ENCODE measurements at regions not wholly inside any gene's neighbourhood (a gene's known extent, or its start where the extent isn't known, plus 50 kb on each side); places are given as distances from the start of the nearest gene placed in this dataset.

GRCh38 chr6:169940481-169941271 lies 189.3 kb downstream of the ERMARD start:
- H3K27me3 ChIP-seq: no peaks in the 10 kb centered on the region
- no peak overlapping the region for H3K4me3 ChIP-seq
- peak; percentile 52 for DNase-seq (ENCODE audit: low spot score)
- H3K36me3 ChIP-seq: no peaks in the 10 kb centered on the region
- H3K4me1 ChIP-seq: no peaks in the 10 kb centered on the region
- no peak overlapping the region for H3K27ac ChIP-seq
- TF ChIP-seq, protein P1, sequence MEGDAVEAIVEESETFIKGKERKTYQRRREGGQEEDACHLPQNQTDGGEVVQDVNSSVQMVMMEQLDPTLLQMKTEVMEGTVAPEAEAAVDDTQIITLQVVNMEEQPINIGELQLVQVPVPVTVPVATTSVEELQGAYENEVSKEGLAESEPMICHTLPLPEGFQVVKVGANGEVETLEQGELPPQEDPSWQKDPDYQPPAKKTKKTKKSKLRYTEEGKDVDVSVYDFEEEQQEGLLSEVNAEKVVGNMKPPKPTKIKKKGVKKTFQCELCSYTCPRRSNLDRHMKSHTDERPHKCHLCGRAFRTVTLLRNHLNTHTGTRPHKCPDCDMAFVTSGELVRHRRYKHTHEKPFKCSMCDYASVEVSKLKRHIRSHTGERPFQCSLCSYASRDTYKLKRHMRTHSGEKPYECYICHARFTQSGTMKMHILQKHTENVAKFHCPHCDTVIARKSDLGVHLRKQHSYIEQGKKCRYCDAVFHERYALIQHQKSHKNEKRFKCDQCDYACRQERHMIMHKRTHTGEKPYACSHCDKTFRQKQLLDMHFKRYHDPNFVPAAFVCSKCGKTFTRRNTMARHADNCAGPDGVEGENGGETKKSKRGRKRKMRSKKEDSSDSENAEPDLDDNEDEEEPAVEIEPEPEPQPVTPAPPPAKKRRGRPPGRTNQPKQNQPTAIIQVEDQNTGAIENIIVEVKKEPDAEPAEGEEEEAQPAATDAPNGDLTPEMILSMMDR (IDR thresholded peaks at IDR 0.05): no peak
- peaks cover 0 to 14% of the 10 kb centered on the region in 2 donors for H3K9me3 ChIP-seq

GRCh38 chr6:169939554-169940164 lies 188.2 kb downstream of the ERMARD start:
- no peaks in the 10 kb centered on the region for H3K27me3 ChIP-seq
- H3K9me3 ChIP-seq: peaks cover 0 to 14% of the 10 kb centered on the region in 2 donors
- no peak overlapping the region for H3K27ac ChIP-seq
- H3K36me3 ChIP-seq: no peaks in the 10 kb centered on the region
- H3K4me1 ChIP-seq: no peaks in the 10 kb centered on the region
- no peak overlapping the region for H3K4me3 ChIP-seq
- TF ChIP-seq, protein P1 (IDR thresholded peaks at IDR 0.05): no peak
- DNase-seq (ENCODE audit: low spot score): peak; percentile 43

DNA sequence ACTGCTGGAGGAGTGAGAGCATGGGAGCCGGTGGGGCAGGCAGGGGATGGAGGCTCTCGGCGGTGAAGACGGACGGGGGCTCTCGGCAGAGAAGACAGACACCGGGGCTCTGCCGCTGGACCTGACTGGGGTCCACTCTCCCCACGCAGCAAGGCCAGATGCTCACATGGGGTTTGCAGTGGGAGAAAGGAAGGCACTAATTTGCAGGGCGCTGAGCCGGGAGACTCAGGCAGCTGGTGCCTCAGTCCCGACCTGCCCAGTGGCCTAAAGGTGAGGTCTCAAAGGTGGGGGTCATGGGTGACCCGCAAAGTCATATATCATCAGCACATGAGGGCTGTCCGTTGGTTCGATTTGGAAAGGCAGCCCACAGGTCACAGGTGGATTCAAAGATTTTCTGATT lies 187.3 kb downstream of the ERMARD start:
- no peak for DNase-seq (ENCODE audit: low spot score)
- Histone ChIP-seq H3K36me3 (no peaks in the 10 kb centered on the region), H3K9me3 (peaks cover 0 to 6% of the 10 kb centered on the region in 2 donors), H3K27me3 (no peaks in the 10 kb centered on the region), H3K4me1 (peaks cover 0 to 7% of the 10 kb centered on the region in 2 donors), H3K27ac (no peak overlapping the region), H3K4me3 (no peak overlapping the region)
- TF ChIP-seq, protein P1 (IDR thresholded peaks at IDR 0.05): no peak

DNA sequence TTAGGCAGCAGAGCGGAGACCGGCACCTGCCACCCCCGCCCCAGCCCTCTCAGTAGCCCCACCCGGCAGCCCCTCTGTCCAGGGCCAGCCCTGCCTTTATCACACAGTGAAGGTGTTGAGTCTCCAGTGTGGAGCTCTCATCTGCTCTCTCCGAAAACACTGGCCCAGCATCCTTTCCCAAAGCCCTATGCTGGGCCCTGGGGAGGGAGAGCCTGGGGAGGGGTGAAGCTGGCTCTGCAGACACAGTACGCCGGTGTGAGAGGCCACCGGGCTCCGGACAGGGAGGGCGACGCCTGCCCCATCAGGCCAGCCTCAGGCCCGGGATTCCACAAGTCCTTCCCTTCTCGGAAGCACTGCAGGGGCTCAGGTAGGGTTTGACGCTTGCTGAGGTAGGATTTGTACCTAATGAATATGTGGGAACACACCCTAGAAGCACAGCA lies 186.9 kb downstream of the ERMARD start:
- H3K4me3 ChIP-seq: no peak overlapping the region
- TF ChIP-seq, protein P1 (IDR thresholded peaks at IDR 0.05): no peak
- H3K27ac ChIP-seq: no peak overlapping the region
- peaks cover 0 to 1% of the 10 kb centered on the region in 2 donors for H3K9me3 ChIP-seq
- H3K27me3 ChIP-seq: no peaks in the 10 kb centered on the region
- no peaks in the 10 kb centered on the region for H3K36me3 ChIP-seq
- DNase-seq (ENCODE audit: low spot score): peak; percentile 40
- H3K4me1 ChIP-seq: peaks cover 0 to 8% of the 10 kb centered on the region in 2 donors

GRCh38 chr6:169937389-169938261 lies 186.2 kb downstream of the ERMARD start:
- Histone ChIP-seq H3K4me1 (peaks cover 0 to 8% of the 10 kb centered on the region in 2 donors), H3K36me3 (no peaks in the 10 kb centered on the region), H3K9me3 (no peaks in the 10 kb centered on the region), H3K27ac (no peak overlapping the region), H3K4me3 (no peak overlapping the region), H3K27me3 (no peaks in the 10 kb centered on the region)
- TF ChIP-seq, protein P1 (IDR thresholded peaks at IDR 0.05): no peak
- peak; percentile 48 for DNase-seq (ENCODE audit: low spot score)
